ENCODE measurements at regions not wholly inside any gene's neighbourhood (a gene's known extent, or its start where the extent isn't known, plus 50 kb on each side); places are given as distances from the start of the nearest gene placed in this dataset.

DNA sequence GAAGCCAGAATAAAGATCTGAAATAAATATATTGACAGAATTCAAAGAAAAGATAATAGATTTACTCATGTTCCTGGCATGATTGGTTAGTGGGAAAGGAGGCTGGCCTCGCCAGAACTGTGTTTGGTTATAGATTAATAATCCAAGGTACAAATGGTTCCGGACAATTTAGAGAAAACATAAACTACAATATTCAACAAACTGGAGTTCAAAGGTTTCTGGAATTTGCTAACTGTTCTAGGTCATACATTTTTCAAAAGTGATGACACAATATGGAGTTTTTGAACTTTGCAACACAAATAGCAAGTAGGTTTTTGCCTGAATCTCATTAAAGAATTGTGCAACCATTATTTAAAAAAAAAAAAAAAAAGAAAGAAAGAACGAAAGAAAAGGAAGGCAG lies 251.7 kb upstream of the SALL1 start:
- H3K9me3 ChIP-seq (ENCODE audit: control insufficient read depth in 4 of 4, insufficient read depth in 3 of 4, low read length in 3 of 4) = no peaks in the 10 kb centered on the region
- DNase-seq (no peak), ATAC-seq (ENCODE audit: insufficient read depth, low FRiP score) (no peak)
- no peak overlapping the region for H3K4me3 ChIP-seq
- H3K36me3 ChIP-seq (ENCODE audit: control insufficient read depth in 4 of 4, insufficient read depth in 4 of 4, low read length in 4 of 4) = no peaks in the 10 kb centered on the region
- H3K27ac ChIP-seq (ENCODE audit: low read depth in 1 of 2, low read length in 1 of 2) = no peak overlapping the region
- 73 to 75% methylated on average over 3 of the region's 3 CpGs for WGBS, 2 donors
- no peak overlapping the region for H3K9ac ChIP-seq (ENCODE audit: insufficient read depth in 1 of 2, low read length in 2 of 2)
- H3K4me1 ChIP-seq (ENCODE audit: control insufficient read depth in 5 of 5, insufficient read depth in 5 of 5, low read length in 5 of 5) = no peaks in the 10 kb centered on the region
- no peaks in the 10 kb centered on the region for H3K27me3 ChIP-seq (ENCODE audit: control insufficient read depth in 3 of 3, insufficient read depth in 3 of 3, low read length in 2 of 3)
- TF ChIP-seq, protein P1, sequence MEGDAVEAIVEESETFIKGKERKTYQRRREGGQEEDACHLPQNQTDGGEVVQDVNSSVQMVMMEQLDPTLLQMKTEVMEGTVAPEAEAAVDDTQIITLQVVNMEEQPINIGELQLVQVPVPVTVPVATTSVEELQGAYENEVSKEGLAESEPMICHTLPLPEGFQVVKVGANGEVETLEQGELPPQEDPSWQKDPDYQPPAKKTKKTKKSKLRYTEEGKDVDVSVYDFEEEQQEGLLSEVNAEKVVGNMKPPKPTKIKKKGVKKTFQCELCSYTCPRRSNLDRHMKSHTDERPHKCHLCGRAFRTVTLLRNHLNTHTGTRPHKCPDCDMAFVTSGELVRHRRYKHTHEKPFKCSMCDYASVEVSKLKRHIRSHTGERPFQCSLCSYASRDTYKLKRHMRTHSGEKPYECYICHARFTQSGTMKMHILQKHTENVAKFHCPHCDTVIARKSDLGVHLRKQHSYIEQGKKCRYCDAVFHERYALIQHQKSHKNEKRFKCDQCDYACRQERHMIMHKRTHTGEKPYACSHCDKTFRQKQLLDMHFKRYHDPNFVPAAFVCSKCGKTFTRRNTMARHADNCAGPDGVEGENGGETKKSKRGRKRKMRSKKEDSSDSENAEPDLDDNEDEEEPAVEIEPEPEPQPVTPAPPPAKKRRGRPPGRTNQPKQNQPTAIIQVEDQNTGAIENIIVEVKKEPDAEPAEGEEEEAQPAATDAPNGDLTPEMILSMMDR (IDR thresholded peaks at IDR 0.05; ENCODE audit: control extremely low read depth, extremely low read depth) = no peak

DNA sequence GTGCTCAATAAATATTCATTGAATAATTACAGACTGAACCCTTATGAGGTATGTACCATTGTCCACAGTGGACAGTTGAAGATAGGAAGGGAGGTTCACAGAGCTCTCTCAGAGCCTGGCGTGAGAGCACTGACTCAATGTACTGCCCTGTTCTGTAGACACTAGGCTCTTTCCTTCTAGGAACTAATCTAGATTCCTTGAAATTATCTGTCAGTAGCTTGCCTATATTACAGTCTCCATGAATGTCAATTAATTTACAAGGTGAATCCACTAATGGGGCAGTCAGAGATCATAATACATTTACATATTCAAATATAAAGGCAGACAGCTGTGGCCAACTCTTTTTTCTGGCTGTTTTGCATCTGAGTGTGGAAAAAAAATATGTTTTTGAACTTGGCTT lies 251.2 kb upstream of the SALL1 start:
- ATAC-seq (ENCODE audit: insufficient read depth, low FRiP score) = no peak
- no peak for DNase-seq
- Histone ChIP-seq H3K4me3 (no peak overlapping the region), H3K36me3 (ENCODE audit: control insufficient read depth in 4 of 4, insufficient read depth in 4 of 4, low read length in 4 of 4) (no peaks in the 10 kb centered on the region), H3K9ac (ENCODE audit: insufficient read depth in 1 of 2, low read length in 2 of 2) (no peak overlapping the region), H3K27me3 (ENCODE audit: control insufficient read depth in 3 of 3, insufficient read depth in 3 of 3, low read length in 2 of 3) (peaks cover 0 to 3% (median 0%) of the 10 kb centered on the region in 3 donors), H3K27ac (ENCODE audit: low read depth in 1 of 2, low read length in 1 of 2) (no peak overlapping the region), H3K4me1 (ENCODE audit: control insufficient read depth in 5 of 5, insufficient read depth in 5 of 5, low read length in 5 of 5) (no peaks in the 10 kb centered on the region), H3K9me3 (ENCODE audit: control insufficient read depth in 4 of 4, insufficient read depth in 3 of 4, low read length in 3 of 4) (no peaks in the 10 kb centered on the region)
- WGBS, 2 donors = 96 to 100% methylated on average over 1 of the region's 1 CpG
- TF ChIP-seq, protein P1 (IDR thresholded peaks at IDR 0.05; ENCODE audit: control extremely low read depth, extremely low read depth) = no peak

DNA sequence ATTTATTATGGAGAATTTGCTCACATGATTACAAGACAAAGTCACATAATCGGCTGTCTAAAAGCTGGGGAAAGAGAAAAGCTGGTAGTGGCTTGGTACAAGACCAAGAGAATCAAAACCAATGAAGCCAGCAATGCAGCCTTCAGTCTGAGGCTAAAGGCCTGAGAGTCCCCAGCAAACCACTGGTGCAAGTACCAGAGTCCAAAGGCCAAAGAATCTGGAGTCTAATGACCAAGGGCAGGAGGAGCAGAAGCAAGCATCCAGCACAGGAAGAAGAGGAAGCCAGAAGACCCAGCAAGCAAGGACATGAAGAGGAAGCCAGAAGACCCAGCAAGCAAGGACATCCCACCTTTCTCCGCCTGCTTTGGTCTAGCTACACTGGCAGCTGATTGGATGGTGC lies 250.6 kb upstream of the SALL1 start:
- ATAC-seq (ENCODE audit: insufficient read depth, low FRiP score) = no peak
- H3K9me3 ChIP-seq (ENCODE audit: control insufficient read depth in 4 of 4, insufficient read depth in 3 of 4, low read length in 3 of 4) = no peaks in the 10 kb centered on the region
- 88 to 93% methylated on average over 2 of the region's 2 CpGs for WGBS, 2 donors
- H3K9ac ChIP-seq (ENCODE audit: insufficient read depth in 1 of 2, low read length in 2 of 2) = no peak overlapping the region
- TF ChIP-seq, protein P1 (IDR thresholded peaks at IDR 0.05; ENCODE audit: control extremely low read depth, extremely low read depth) = no peak
- H3K4me1 ChIP-seq (ENCODE audit: control insufficient read depth in 5 of 5, insufficient read depth in 5 of 5, low read length in 5 of 5) = no peaks in the 10 kb centered on the region
- no peaks in the 10 kb centered on the region for H3K36me3 ChIP-seq (ENCODE audit: control insufficient read depth in 4 of 4, insufficient read depth in 4 of 4, low read length in 4 of 4)
- H3K27ac ChIP-seq (ENCODE audit: low read depth in 1 of 2, low read length in 1 of 2) = no peak overlapping the region
- no peak for DNase-seq
- no peak overlapping the region for H3K4me3 ChIP-seq
- peaks cover 0 to 3% (median 0%) of the 10 kb centered on the region in 3 donors for H3K27me3 ChIP-seq (ENCODE audit: control insufficient read depth in 3 of 3, insufficient read depth in 3 of 3, low read length in 2 of 3)

Measured in lung (tissue), 11 donors.